ENCODE measurements at regions not wholly inside any gene's neighbourhood (a gene's known extent, or its start where the extent isn't known, plus 50 kb on each side); places are given as distances from the start of the nearest gene placed in this dataset.
"Not testable (repeated sequence)": the region's sequence is repeated elsewhere in the genome, so short reads cannot be mapped to it uniquely, and the experiment has no call there.

DNA sequence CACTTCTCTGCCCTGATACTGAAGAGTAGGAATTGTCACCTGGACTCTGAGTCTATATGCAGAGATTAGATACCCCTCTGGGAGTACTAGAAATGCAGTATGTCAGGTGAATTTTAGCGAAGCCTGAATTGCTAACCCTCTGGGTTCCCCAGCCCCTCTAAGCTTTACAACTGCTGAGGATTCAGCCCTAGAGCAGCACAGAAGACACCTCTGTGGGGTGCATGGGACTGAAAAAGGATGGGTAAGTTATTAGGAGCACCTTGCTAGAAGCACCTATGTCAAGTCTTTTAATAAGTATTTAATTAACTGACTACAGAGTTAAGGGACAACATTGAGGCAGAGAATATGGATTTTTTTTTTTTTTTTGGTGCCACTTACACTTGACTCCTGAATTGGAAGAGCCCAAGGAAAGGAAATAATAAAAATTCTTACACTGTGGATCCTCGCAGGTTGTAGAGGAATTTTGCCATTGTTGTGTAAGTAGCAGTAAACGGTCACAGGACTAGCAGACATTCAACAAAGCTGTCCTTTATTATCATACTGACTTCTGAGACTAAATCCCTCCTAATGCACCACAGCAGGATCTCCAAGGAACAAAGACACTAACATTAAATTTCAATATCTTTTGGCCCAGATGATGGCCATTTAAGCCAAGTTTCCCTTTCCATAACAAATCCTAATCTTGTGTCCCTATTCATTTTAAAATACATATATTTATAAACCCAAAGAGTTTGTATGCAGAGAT is 253.2 kb downstream of the ANKRD50 start:
- no peak overlapping the region for H2BK12ac ChIP-seq (ENCODE audit: low read length)
- H3K23ac ChIP-seq (ENCODE audit: low read depth, low read length, poor library complexity), result no peak overlapping the region
- H3K18ac ChIP-seq (ENCODE audit: low read length), result no peak overlapping the region
- no peak overlapping the region for H4K91ac ChIP-seq (ENCODE audit: low read depth, low read length, poor library complexity)
- H3K4me2 ChIP-seq (ENCODE audit: insufficient read depth, low read length, poor library complexity, severe bottlenecking), result no peak overlapping the region
- peaks cover 1 to 7% of the 10 kb centered on the region in 2 donors for H3K4me1 ChIP-seq (ENCODE audit: control insufficient read depth in 2 of 2, insufficient read depth in 1 of 2, low read depth in 1 of 2, low read length in 2 of 2)
- H2AK5ac ChIP-seq (ENCODE audit: low read depth, low read length), result no peak overlapping the region
- no peak overlapping the region for H3K14ac ChIP-seq (ENCODE audit: low read length)
- DNase-seq (ENCODE audit: low spot score), result no peak
- no CpG with 5 or more reads among the region's 3 CpGs for WGBS, 2 donors (ENCODE audit: extremely low coverage in 2 of 2, insufficient read length in 2 of 2, insufficient replicate concordance in 1 of 2)
- H3K4ac ChIP-seq (ENCODE audit: low read length), result no peak overlapping the region
- no peak overlapping the region for H4K8ac ChIP-seq (ENCODE audit: low read depth, low read length)
- H3K4me3 ChIP-seq (ENCODE audit: low read length in 2 of 2), result peak overlapping the region in 1 of 2 donors; percentile 28
- H3K36me3 ChIP-seq (replicated peaks in 1 of 2; ENCODE audit: control insufficient read depth in 2 of 2, insufficient read depth in 2 of 2, low read length in 2 of 2), result peaks cover 0 to 2% of the 10 kb centered on the region in 2 donors
- H2BK15ac ChIP-seq (ENCODE audit: low read length), result no peak overlapping the region
- H3K9me3 ChIP-seq (replicated peaks in 1 of 2; ENCODE audit: control insufficient read depth in 2 of 2, insufficient read depth in 1 of 2, low read depth in 1 of 2, low read length in 2 of 2), result peaks cover 7 to 9% of the 10 kb centered on the region in 2 donors
- no peaks in the 10 kb centered on the region for H3K27me3 ChIP-seq (ENCODE audit: control insufficient read depth in 3 of 3, insufficient read depth in 3 of 3, low read depth in 1 of 3, low read length in 3 of 3)
- H3K9ac ChIP-seq (ENCODE audit: low read depth, low read length, poor library complexity), result no peak overlapping the region
- H3K79me1 ChIP-seq (ENCODE audit: low read depth, low read length), result no peaks in the 10 kb centered on the region
- no peak overlapping the region for H2BK120ac ChIP-seq (ENCODE audit: low read depth, low read length)
- H2AFZ ChIP-seq (ENCODE audit: low read length), result peak overlapping the region; percentile 70
- H3K27ac ChIP-seq (replicated peaks; ENCODE audit: low read length), result no peak overlapping the region
- H2BK5ac ChIP-seq (ENCODE audit: low read length), result no peak overlapping the region

DNA sequence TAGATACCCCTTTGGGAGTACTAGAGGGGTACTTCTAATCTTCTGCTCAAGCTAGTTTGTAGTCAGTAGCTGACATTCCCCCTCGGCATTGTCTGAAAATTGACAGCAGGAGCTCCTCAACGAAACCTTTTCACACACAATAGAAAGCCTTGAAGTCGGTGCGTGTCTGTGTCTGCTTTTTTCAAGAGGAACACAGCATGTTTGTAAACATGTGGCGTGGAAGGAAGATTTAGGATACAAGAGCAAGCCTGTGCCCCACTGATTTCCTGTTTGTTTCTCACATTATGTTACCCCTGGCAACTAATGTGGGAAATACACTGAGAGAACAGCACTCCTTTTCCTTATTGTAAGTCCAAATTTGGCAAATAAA is 252.6 kb downstream of the ANKRD50 start:
- no peak overlapping the region for H3K9ac ChIP-seq (ENCODE audit: low read depth, low read length, poor library complexity)
- H4K8ac ChIP-seq (ENCODE audit: low read depth, low read length), result no peak overlapping the region
- H2BK15ac ChIP-seq (ENCODE audit: low read length), result no peak overlapping the region
- peaks cover 1 to 7% of the 10 kb centered on the region in 2 donors for H3K4me1 ChIP-seq (ENCODE audit: control insufficient read depth in 2 of 2, insufficient read depth in 1 of 2, low read depth in 1 of 2, low read length in 2 of 2)
- peaks cover 0 to 2% of the 10 kb centered on the region in 2 donors for H3K36me3 ChIP-seq (replicated peaks in 1 of 2; ENCODE audit: control insufficient read depth in 2 of 2, insufficient read depth in 2 of 2, low read length in 2 of 2)
- no peak overlapping the region for H3K4ac ChIP-seq (ENCODE audit: low read length)
- peak overlapping the region; percentile 70 for H2AFZ ChIP-seq (ENCODE audit: low read length)
- no peak overlapping the region for H3K23ac ChIP-seq (ENCODE audit: low read depth, low read length, poor library complexity)
- DNase-seq (ENCODE audit: low spot score), result peak; percentile 45
- peaks cover 7 to 9% of the 10 kb centered on the region in 2 donors for H3K9me3 ChIP-seq (replicated peaks in 1 of 2; ENCODE audit: control insufficient read depth in 2 of 2, insufficient read depth in 1 of 2, low read depth in 1 of 2, low read length in 2 of 2)
- H3K18ac ChIP-seq (ENCODE audit: low read length), result no peak overlapping the region
- no peak overlapping the region for H3K4me2 ChIP-seq (ENCODE audit: insufficient read depth, low read length, poor library complexity, severe bottlenecking)
- H3K4me3 ChIP-seq (ENCODE audit: low read length in 2 of 2), result peak overlapping the region in 1 of 2 donors; percentile 28
- no CpG with 5 or more reads among the region's 5 CpGs for WGBS, 2 donors (ENCODE audit: extremely low coverage in 2 of 2, insufficient read length in 2 of 2, insufficient replicate concordance in 1 of 2)
- H4K91ac ChIP-seq (ENCODE audit: low read depth, low read length, poor library complexity), result no peak overlapping the region
- H3K79me1 ChIP-seq (ENCODE audit: low read depth, low read length), result no peaks in the 10 kb centered on the region
- H3K27me3 ChIP-seq (ENCODE audit: control insufficient read depth in 3 of 3, insufficient read depth in 3 of 3, low read depth in 1 of 3, low read length in 3 of 3), result no peaks in the 10 kb centered on the region
- no peak overlapping the region for H3K27ac ChIP-seq (replicated peaks; ENCODE audit: low read length)
- no peak overlapping the region for H2BK5ac ChIP-seq (ENCODE audit: low read length)
- no peak overlapping the region for H2AK5ac ChIP-seq (ENCODE audit: low read depth, low read length)
- H3K14ac ChIP-seq (ENCODE audit: low read length), result no peak overlapping the region
- no peak overlapping the region for H2BK12ac ChIP-seq (ENCODE audit: low read length)
- H2BK120ac ChIP-seq (ENCODE audit: low read depth, low read length), result no peak overlapping the region

DNA sequence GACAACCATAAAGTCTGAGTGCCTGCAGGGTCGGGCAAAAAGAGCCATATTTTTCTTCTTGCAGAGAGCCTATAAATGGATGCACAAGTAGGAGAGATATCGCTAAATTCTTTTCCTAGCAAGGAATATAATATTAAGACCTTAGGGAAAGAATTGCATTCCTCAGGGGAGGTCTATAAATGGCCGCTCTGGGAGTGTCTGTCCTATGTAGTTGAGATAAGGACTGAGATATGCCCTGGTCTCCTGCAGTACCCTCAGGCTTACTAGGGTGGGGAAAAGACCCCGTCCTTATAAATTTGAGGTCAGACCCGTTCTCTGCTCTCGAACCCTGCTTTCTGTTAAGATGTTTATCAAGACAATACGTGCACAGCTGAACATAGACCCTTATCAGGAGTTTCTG is 250.9 kb downstream of the ANKRD50 start:
- H2AFZ ChIP-seq (ENCODE audit: low read length); H3K27me3 ChIP-seq (ENCODE audit: control insufficient read depth in 3 of 3, insufficient read depth in 3 of 3, low read depth in 1 of 3, low read length in 3 of 3); H2BK12ac ChIP-seq (ENCODE audit: low read length); H3K79me1 ChIP-seq (ENCODE audit: low read depth, low read length); H4K91ac ChIP-seq (ENCODE audit: low read depth, low read length, poor library complexity); H2BK120ac ChIP-seq (ENCODE audit: low read depth, low read length); H3K4ac ChIP-seq (ENCODE audit: low read length); H3K4me2 ChIP-seq (ENCODE audit: insufficient read depth, low read length, poor library complexity, severe bottlenecking); H3K9ac ChIP-seq (ENCODE audit: low read depth, low read length, poor library complexity); H3K18ac ChIP-seq (ENCODE audit: low read length); H3K4me1 ChIP-seq (ENCODE audit: control insufficient read depth in 2 of 2, insufficient read depth in 1 of 2, low read depth in 1 of 2, low read length in 2 of 2); H3K27ac ChIP-seq (replicated peaks; ENCODE audit: low read length); H2AK5ac ChIP-seq (ENCODE audit: low read depth, low read length); H3K36me3 ChIP-seq (replicated peaks in 1 of 2; ENCODE audit: control insufficient read depth in 2 of 2, insufficient read depth in 2 of 2, low read length in 2 of 2); H3K14ac ChIP-seq (ENCODE audit: low read length); H2BK5ac ChIP-seq (ENCODE audit: low read length); DNase-seq (ENCODE audit: low spot score); H3K4me3 ChIP-seq (ENCODE audit: low read length in 2 of 2); H2BK15ac ChIP-seq (ENCODE audit: low read length); H4K8ac ChIP-seq (ENCODE audit: low read depth, low read length); H3K23ac ChIP-seq (ENCODE audit: low read depth, low read length, poor library complexity); H3K9me3 ChIP-seq (replicated peaks in 1 of 2; ENCODE audit: control insufficient read depth in 2 of 2, insufficient read depth in 1 of 2, low read depth in 1 of 2, low read length in 2 of 2): not testable (repeated sequence)
- no CpG with 5 or more reads among the region's 7 CpGs for WGBS, 2 donors (ENCODE audit: extremely low coverage in 2 of 2, insufficient read length in 2 of 2, insufficient replicate concordance in 1 of 2)

DNA sequence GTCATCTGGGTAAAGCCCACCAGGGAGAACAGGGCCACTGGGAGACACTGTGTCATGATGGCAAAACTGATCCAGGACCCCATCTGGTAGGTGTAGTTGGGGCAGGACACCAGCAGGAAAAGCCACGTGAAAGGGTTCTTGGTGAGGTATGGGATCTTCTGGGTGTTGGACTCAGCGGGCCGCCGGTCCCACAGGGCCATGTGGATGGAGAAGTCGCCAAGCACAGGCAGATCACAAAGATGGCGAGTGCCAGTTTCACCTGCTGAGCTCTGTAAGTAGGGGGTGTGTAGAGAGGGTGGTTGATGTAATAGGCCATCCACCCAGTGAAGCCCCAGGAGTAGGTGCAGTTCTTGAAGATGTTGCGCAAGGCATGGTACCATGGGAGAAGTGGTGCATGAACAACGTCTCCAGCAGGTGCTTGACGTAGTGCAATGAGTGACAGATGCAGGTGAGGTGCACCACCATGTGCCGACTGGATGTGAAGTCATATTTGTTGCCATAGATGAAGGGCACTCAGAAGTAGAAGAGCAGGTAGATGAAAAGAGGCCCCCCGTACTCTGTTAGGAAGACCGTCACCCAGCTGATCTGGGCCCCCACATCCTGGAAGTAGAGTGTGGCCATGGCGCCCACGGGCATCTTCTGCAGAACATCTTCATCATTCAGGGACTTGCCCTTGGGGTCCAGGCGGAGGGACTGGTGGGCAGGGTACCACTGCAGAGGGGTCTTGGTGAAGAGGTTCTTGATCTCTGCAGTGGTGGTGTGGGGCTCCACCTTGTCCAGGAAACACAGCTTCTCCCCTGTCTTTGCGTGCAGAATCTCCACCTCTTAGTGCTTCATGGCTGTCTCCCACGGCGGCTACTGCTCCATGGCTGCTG is 249.3 kb downstream of the ANKRD50 start:
- Histone ChIP-seq H2BK15ac (ENCODE audit: low read length) (peak overlapping the region; percentile 24), H2BK5ac (ENCODE audit: low read length) (peak overlapping the region; percentile 39), H3K4ac (ENCODE audit: low read length) (no peak overlapping the region), H3K9ac (ENCODE audit: low read depth, low read length, poor library complexity) (no peak overlapping the region), H3K18ac (ENCODE audit: low read length) (peak overlapping the region; percentile 57), H2BK120ac (ENCODE audit: low read depth, low read length) (no peak overlapping the region), H3K9me3 (replicated peaks in 1 of 2; ENCODE audit: control insufficient read depth in 2 of 2, insufficient read depth in 1 of 2, low read depth in 1 of 2, low read length in 2 of 2) (peaks cover 7 to 9% of the 10 kb centered on the region in 2 donors), H2AFZ (ENCODE audit: low read length) (no peak overlapping the region), H3K27me3 (ENCODE audit: control insufficient read depth in 3 of 3, insufficient read depth in 3 of 3, low read depth in 1 of 3, low read length in 3 of 3) (no peaks in the 10 kb centered on the region), H3K4me1 (ENCODE audit: control insufficient read depth in 2 of 2, insufficient read depth in 1 of 2, low read depth in 1 of 2, low read length in 2 of 2) (peaks cover 2 to 7% of the 10 kb centered on the region in 2 donors), H3K4me3 (ENCODE audit: low read length in 2 of 2) (no peak overlapping the region), H3K14ac (ENCODE audit: low read length) (peak overlapping the region; percentile 38), H2AK5ac (ENCODE audit: low read depth, low read length) (peak overlapping the region; percentile 86), H3K36me3 (replicated peaks in 1 of 2; ENCODE audit: control insufficient read depth in 2 of 2, insufficient read depth in 2 of 2, low read length in 2 of 2) (peaks cover 0 to 2% of the 10 kb centered on the region in 2 donors), H3K23ac (ENCODE audit: low read depth, low read length, poor library complexity) (no peak overlapping the region), H3K79me1 (ENCODE audit: low read depth, low read length) (no peaks in the 10 kb centered on the region), H3K4me2 (ENCODE audit: insufficient read depth, low read length, poor library complexity, severe bottlenecking) (no peak overlapping the region), H4K91ac (ENCODE audit: low read depth, low read length, poor library complexity) (peak overlapping the region; percentile 72), H4K8ac (ENCODE audit: low read depth, low read length) (no peak overlapping the region), H3K27ac (replicated peaks; ENCODE audit: low read length) (no peak overlapping the region), H2BK12ac (ENCODE audit: low read length) (no peak overlapping the region)
- WGBS, 2 donors (ENCODE audit: extremely low coverage in 2 of 2, insufficient read length in 2 of 2, insufficient replicate concordance in 1 of 2), result no CpG with 5 or more reads among the region's 18 CpGs
- DNase-seq (ENCODE audit: low spot score), result no peak
